GM13977 (cell line): ENCODE measurements at regions not wholly inside any gene's neighbourhood (a gene's known extent, or its start where the extent isn't known, plus 50 kb on each side); places are given as distances from the start of the nearest gene placed in this dataset.
"Not testable (repeated sequence)": the region's sequence is repeated elsewhere in the genome, so short reads cannot be mapped to it uniquely, and the experiment has no call there.

ENCODE experiments used
- DNase-seq: peaks from one replicate; pipeline ENCODE4 v3.0.0; 2012; ENCODE audit warnings: low spot score
- CTCF ChIP-seq: IDR thresholded peaks from 2 replicates; pipeline ENCODE4 v1.5.1; 2012; ENCODE audit warnings: mild to moderate bottlenecking, control low read depth; ENCODE audit not compliant: insufficient read depth; ENCODE audit errors: extremely low read depth, missing control alignments
- in situ Hi-C: fragments of 300-500 bp; cut with MboI; formaldehyde crosslinking; loops from one replicate; pipeline ENCODE4 v1.12.0; 2022; ENCODE audit warnings: low sequenced_read_pairs, low pct_unique_long_range_greater_than_20kb, mixed read lengths, inconsistent platforms; ENCODE audit not compliant: unreplicated experiment

GRCh38 chr4:181890911-181891310 is 352.3 kb upstream of the TENM3 start:
- no peak for DNase-seq
- TF ChIP-seq CTCF, result no peak
- in situ Hi-C loops, result no loop called here

- no peak for DNase-seq
- no peak for TF ChIP-seq CTCF
- in situ Hi-C loops, result no loop called here
Measured at GRCh38 chr4:181896614-181897013, 346.6 kb upstream of the TENM3 start.

- no peak for DNase-seq
- in situ Hi-C loops, result no loop called here
- no peak for TF ChIP-seq CTCF
Measured at GRCh38 chr4:181897935-181898334, 345.3 kb upstream of the TENM3 start.

GRCh38 chr4:181902404-181902803 is 340.8 kb upstream of the TENM3 start:
- DNase-seq, in situ Hi-C loops: not testable (repeated sequence)

- no peak for DNase-seq
- TF ChIP-seq CTCF, result no peak
- in situ Hi-C loops, result no loop called here
Measured at GRCh38 chr4:181905708-181906107, 337.5 kb upstream of the TENM3 start.

- no peak for DNase-seq
- in situ Hi-C loops, result no loop called here
- TF ChIP-seq CTCF, result no peak
Measured at GRCh38 chr4:181908168-181908567, 335.0 kb upstream of the TENM3 start.

- TF ChIP-seq CTCF, result no peak
- in situ Hi-C loops, result no loop called here
- DNase-seq, result no peak
Measured at GRCh38 chr4:181909368-181909767, 333.8 kb upstream of the TENM3 start.
